GM12878 (cell line): ENCODE measurements at regions not wholly inside any gene's neighbourhood (a gene's known extent, or its start where the extent isn't known, plus 50 kb on each side); places are given as distances from the start of the nearest gene placed in this dataset.

Experiments
- ATAC-seq: fragments of 200-7000 bp; cut with Tn5 transposase; 3 replicates; pipeline ENCODE4 v1.9.1; 2020; ENCODE audit warnings: mild to moderate bottlenecking, moderate library complexity
- BruUV-seq: library from RNA; stranded (reverse); fragments of 400-500 nt; replicated peaks from 2 replicates; lab custom pipeline; 2021; lab: Mats Ljungman, UMichigan
- CTCF ChIA-PET: fragments of 300-600 bp; sonication (Branson Sonifier 250); formaldehyde crosslinking; extraction: SDS; loops from one replicate; lab custom pipeline; 2021; ENCODE audit warnings: inconsistent platforms; lab: Yijun Ruan, JAX
- POLR2A ChIA-PET: fragments of 350-600 bp; formaldehyde crosslinking; extraction: SDS; loops from one replicate; lab custom pipeline; 2021; ENCODE audit warnings: inconsistent platforms; lab: Charles Lee
- RAD21 ChIA-PET: fragments of 300-600 bp; sonication (Branson Sonifier 250); formaldehyde crosslinking; loops from one replicate; lab custom pipeline; 2023; ENCODE audit warnings: antibody characterized with exemption; ENCODE audit not compliant: unreplicated experiment; lab: Charles Lee
- SMC1A ChIA-PET: fragments of 300-600 bp; sonication (Branson Sonifier 250); formaldehyde crosslinking; loops from one replicate; lab custom pipeline; 2023; ENCODE audit not compliant: unreplicated experiment, uncharacterized antibody; lab: Charles Lee
- DNase-seq: peaks from one replicate; pipeline ENCODE4 v3.0.0-alpha.2; 2011; ENCODE audit warnings: low read depth, low spot score
- FAIRE-seq: peaks from 3 replicates; lab custom pipeline; 2011; peaks lifted over from hg19 to GRCh38; lab: Jason Lieb, UNC
- H2AFZ ChIP-seq: 2 replicates; pipeline ENCODE4 v1.6.0; 2011; ENCODE audit warnings: low read depth, low read length, control low read depth; ENCODE audit not compliant: control insufficient read depth
- H3K27ac ChIP-seq: 2 replicates; pipeline ENCODE4 v1.5.1; 2011; ENCODE audit warnings: control low read depth; ENCODE audit not compliant: control insufficient read depth, insufficient read depth
- H3K27me3 ChIP-seq, 2 experiments: replicated peaks in 1 of 2; 2 replicates each; pipeline versions ENCODE4 v1.6.0 to v1.6.1; 2011; ENCODE audit warnings: low read length in 1 of 2; ENCODE audit not compliant: control insufficient read depth in 2 of 2, insufficient read depth in 2 of 2
- H3K36me3 ChIP-seq, 2 experiments: 2 replicates each; pipeline ENCODE4 v1.5.1; 2011; ENCODE audit warnings: low read length in 1 of 2; ENCODE audit not compliant: control insufficient read depth in 2 of 2, insufficient read depth in 2 of 2
- H3K4me1 ChIP-seq: 2 replicates; pipeline ENCODE4 v1.6.1; 2011; ENCODE audit warnings: mild to moderate bottlenecking, low read length, moderate library complexity, mixed read lengths; ENCODE audit not compliant: control insufficient read depth, insufficient read depth
- H3K4me2 ChIP-seq: 2 replicates; pipeline ENCODE4 v1.6.0; 2011; ENCODE audit warnings: control low read depth; ENCODE audit not compliant: control insufficient read depth, insufficient read depth
- H3K4me3 ChIP-seq: fragments of 200-600 bp; sonication (generic); 2 replicates; pipeline ENCODE4 v1.5.1; 2016
- H3K79me2 ChIP-seq: 2 replicates; pipeline ENCODE4 v1.6.0; 2011; ENCODE audit warnings: low read length; ENCODE audit not compliant: control insufficient read depth, insufficient read depth
- H3K9ac ChIP-seq: 2 replicates; pipeline ENCODE4 v1.8.0; 2011; ENCODE audit warnings: low read length, control low read depth, mixed read lengths; ENCODE audit not compliant: control insufficient read depth, insufficient read depth
- H3K9me3 ChIP-seq: replicated peaks from 3 replicates; pipeline ENCODE4 v1.5.1; 2011; ENCODE audit warnings: mild to moderate bottlenecking, low read length; ENCODE audit not compliant: control insufficient read depth, insufficient read depth
- H4K20me1 ChIP-seq: 2 replicates; pipeline ENCODE4 v1.6.0; 2011; ENCODE audit not compliant: control insufficient read depth, insufficient read depth
- CEBPZ ChIP-seq: fragments of 150-350 bp; IDR thresholded peaks from 2 replicates; pipeline ENCODE4 v1.6.1; 2016; ENCODE audit warnings: low read depth, low read length
- CHD4 ChIP-seq: fragments of 200-600 bp; sonication (generic); IDR thresholded peaks from 2 replicates; pipeline ENCODE4 v1.6.1; 2016; ENCODE audit warnings: mild to moderate bottlenecking
- CUX1 ChIP-seq: IDR thresholded peaks from 2 replicates; pipeline ENCODE4 v1.6.1; 2012; ENCODE audit warnings: improper control_type of control experiment, low read depth, low read length; ENCODE audit not compliant: insufficient replicate concordance
- DPF2 ChIP-seq: fragments of 450-650 bp; IDR thresholded peaks from 2 replicates; pipeline ENCODE4 v1.6.1; 2017; ENCODE audit warnings: mild to moderate bottlenecking
- EGR1 ChIP-seq, 2 experiments: IDR thresholded peaks; 1 replicate in 1 of 2; 2 replicates in 1 of 2; pipeline ENCODE4 v1.6.1; 2011 to 2012; ENCODE audit warnings: low read depth in 2 of 2, low read length in 2 of 2, borderline replicate concordance in 1 of 2, mild to moderate bottlenecking in 1 of 2, moderate library complexity in 1 of 2
- GABPA ChIP-seq: IDR thresholded peaks from 2 replicates; pipeline ENCODE4 v1.6.1; 2014; ENCODE audit warnings: antibody characterized with exemption, low read depth, mild to moderate bottlenecking, inconsistent platforms
- MTA2 ChIP-seq: fragments of 450-650 bp; IDR thresholded peaks from 2 replicates; pipeline ENCODE4 v1.6.1; 2016; ENCODE audit warnings: low read depth, mild to moderate bottlenecking, moderate library complexity
- PKNOX1 ChIP-seq: fragments of 450-650 bp; IDR thresholded peaks from 2 replicates; pipeline ENCODE4 v1.6.1; 2016; ENCODE audit warnings: mild to moderate bottlenecking
- POU2F2 ChIP-seq: IDR thresholded peaks from 3 replicates; pipeline ENCODE4 v1.6.1; 2011; ENCODE audit warnings: low read depth, mild to moderate bottlenecking, low read length, borderline replicate concordance
- USF2 ChIP-seq: IDR thresholded peaks from 2 replicates; pipeline ENCODE4 v1.6.1; 2011; ENCODE audit warnings: low read depth, low read length, improper control_type of control experiment, borderline replicate concordance
- YY1 ChIP-seq: IDR thresholded peaks from 2 replicates; pipeline ENCODE4 v1.6.1; 2011; ENCODE audit warnings: low read depth, mild to moderate bottlenecking, low read length
- ZNF24 ChIP-seq: fragments of 450-650 bp; IDR thresholded peaks from 2 replicates; pipeline ENCODE4 v1.6.1; 2017; ENCODE audit warnings: antibody characterized with exemption, mild to moderate bottlenecking
- ZNF274 ChIP-seq: IDR thresholded peaks from one replicate; pipeline ENCODE4 v1.8.0; 2011; ENCODE audit not compliant: insufficient read length, insufficient read depth
- ZSCAN29 ChIP-seq: fragments of 450-650 bp; IDR thresholded peaks from 2 replicates; pipeline ENCODE4 v1.6.1; 2017; ENCODE audit warnings: mild to moderate bottlenecking, moderate library complexity
- WGBS: methylation state at CpG from one replicate; pipeline ENCODE4 v1.1.6; 2016; ENCODE audit warnings: low lambda C conversion rate; ENCODE audit not compliant: insufficient replicate concordance, insufficient coverage; ENCODE audit errors: missing lambda C conversion rate; 5-methylcytosine and 5-hydroxymethylcytosine counted together
- in situ Hi-C: fragments of 300-500 bp; cut with MboI; formaldehyde crosslinking; loops from 9 replicates; pipeline ENCODE4 v1.14.3; 2018; ENCODE audit warnings: mixed read lengths
- intact Hi-C: fragments of 100-400 bp; cut with micrococcal nuclease; formaldehyde crosslinking; loops from one replicate; pipeline ENCODE4 v1.14.2; 2022; ENCODE audit not compliant: unreplicated experiment

- Histone ChIP-seq H3K9ac (no peak overlapping the region), H3K4me3 (no peak overlapping the region), H3K36me3 (no peaks in the 10 kb centered on the region), H3K79me2 (no peaks in the 10 kb centered on the region), H4K20me1 (no peaks in the 10 kb centered on the region), H3K27me3 (peaks cover 4 to 5% of the 10 kb centered on the region in 2 experiments; a peak in 3 of 4 replicates), H3K4me2 (no peak overlapping the region), H3K27ac (no peak overlapping the region), H3K9me3 (no peaks in the 10 kb centered on the region), H2AFZ (no peak overlapping the region), H3K4me1 (no peaks in the 10 kb centered on the region)
- ChIA-PET CTCF (no interaction called here), SMC1A (no interaction called here), POLR2A (no interaction called here), RAD21 (interaction anchor here (0.7 kb wide), 1 partner anchor 29 kb away, joined by 3 read pairs; no protein-coding TSS in a partner anchor)
- BruUV-seq = no TSS peak
- intact Hi-C loops (no loop called here), in situ Hi-C loops (no loop called here)
- 17% methylated on average over 2 of the region's 2 CpGs for WGBS
- no peak for ATAC-seq
- no peak for FAIRE-seq
- DNase-seq = no peak
- TF ChIP-seq CHD4 = no peak
- TF ChIP-seq GABPA = no peak
- TF ChIP-seq EGR1 (IDR thresholded peaks at IDR 0.05; ENCODE audit: borderline replicate concordance in 1 of 2, low read depth in 2 of 2, low read length in 2 of 2) = no peak
- TF ChIP-seq ZNF274 = no peak
- TF ChIP-seq YY1 = no peak
- no peak for TF ChIP-seq MTA2
- TF ChIP-seq DPF2 = no peak
- no peak for TF ChIP-seq CUX1
- TF ChIP-seq ZNF24 = no peak
- TF ChIP-seq CEBPZ = no peak
- TF ChIP-seq ZSCAN29 = no peak
- TF ChIP-seq USF2 = no peak
- TF ChIP-seq PKNOX1 = no peak
- TF ChIP-seq POU2F2 = no peak
These were observed 243.1 kb downstream of the AUH start for GRCh38 chr9:91118704-91119025.
